Stomach (tissue), 8 donors: ENCODE measurements at regions not wholly inside any gene's neighbourhood (a gene's known extent, or its start where the extent isn't known, plus 50 kb on each side); places are given as distances from the start of the nearest gene placed in this dataset.

Experiments used
- DNase-seq, 2 donors: peaks; one replicate each; pipeline versions ENCODE4 v3.0.0 to v3.0.0-alpha.2; 2013 to 2019
- H3K27ac ChIP-seq, 5 donors: fragments of 200-600 bp in 4 of 5; sonication (generic) in 4 of 5; one replicate each; pipeline ENCODE4 v1.5.1; 2013 to 2019; ENCODE audit warnings: mild to moderate bottlenecking in 1 of 5, moderate library complexity in 1 of 5
- H3K27me3 ChIP-seq, 3 donors: fragments of 200-600 bp; sonication (generic); one replicate each; pipeline ENCODE4 v1.5.1; 2017 to 2019; ENCODE audit warnings: mixed run types in 1 of 3
- H3K36me3 ChIP-seq, 4 donors: fragments of 200-600 bp; sonication (generic); 1 replicate in 3 of 4; 2 replicates in 1 of 4; pipeline ENCODE4 v1.5.1; 2016 to 2019
- H3K4me1 ChIP-seq, 4 donors: fragments of 200-600 bp; sonication (generic); one replicate each; pipeline ENCODE4 v1.5.1; 2016 to 2019
- H3K4me3 ChIP-seq, 4 donors: fragments of 200-600 bp; sonication (generic) in 3 of 4; one replicate each; pipeline ENCODE4 v1.5.1; 2016 to 2019; ENCODE audit warnings: mild to moderate bottlenecking in 1 of 4
- H3K9me3 ChIP-seq, 4 donors: fragments of 200-600 bp; sonication (generic); one replicate each; pipeline ENCODE4 v1.5.1; 2016 to 2019
- CTCF ChIP-seq, 7 experiments: fragments of 450-650 bp in 4 of 7; fragments of 200-600 bp in 3 of 7; sonication (generic) in 3 of 7; IDR thresholded peaks; one replicate each; pipeline ENCODE4 v1.5.1; 2016 to 2019; ENCODE audit warnings: antibody characterized with exemption in 7 of 7, control low read depth in 2 of 7, mild to moderate bottlenecking in 1 of 7
- EP300 ChIP-seq: sonication (generic); formaldehyde crosslinking; IDR thresholded peaks from one replicate; pipeline ENCODE4 v1.6.1; 2017; ENCODE audit warnings: antibody characterized with exemption
- POLR2A ChIP-seq, 4 donors: fragments of 450-650 bp; IDR thresholded peaks; one replicate each; pipeline ENCODE4 v1.6.1; 2016; ENCODE audit warnings: antibody characterized with exemption in 4 of 4, control low read depth in 2 of 4, mild to moderate bottlenecking in 1 of 4, moderate library complexity in 1 of 4
- POLR2AphosphoS5 ChIP-seq, 3 donors: sonication (generic); formaldehyde crosslinking; IDR thresholded peaks; one replicate each; pipeline ENCODE4 v1.6.1; 2016; ENCODE audit warnings: antibody characterized with exemption in 3 of 3
- WGBS, 5 donors: extraction: QIAGEN DNeasy Blood & Tissue Kit in 3 of 5; methylation state at CpG; one replicate each; pipeline versions ENCODE4 v1.1.5 to v1.1.7; 2013 to 2018; 5-methylcytosine and 5-hydroxymethylcytosine counted together
- intact Hi-C: fragments of 100-400 bp; cut with DNase I; formaldehyde crosslinking; loops from one replicate; pipeline ENCODE4 v1.15.1; 2023; ENCODE audit warnings: low total_unique reads
- donor health status: healthy with polysubstance abuse.
- donor health status: Bipolar disorder and iron deficiency.
- donor health status: healthy.

GRCh38 chr16:6949240-6949639 is 383.4 kb upstream of the RBFOX1 start:
- Histone ChIP-seq H3K36me3 (no peaks in the 10 kb centered on the region), H3K27ac (no peak overlapping the region), H3K9me3 (peaks cover 0 to 20% (median 3%) of the 10 kb centered on the region in 4 donors), H3K27me3 (no peaks in the 10 kb centered on the region), H3K4me1 (no peaks in the 10 kb centered on the region), H3K4me3 (no peak overlapping the region)
- DNase-seq: no peak
- TF ChIP-seq POLR2AphosphoS5 (IDR thresholded peaks at IDR 0.05): no peak
- no peak for TF ChIP-seq POLR2A (IDR thresholded peaks at IDR 0.05)
- TF ChIP-seq CTCF (IDR thresholded peaks at IDR 0.05): no peak
- no peak for TF ChIP-seq EP300
- intact Hi-C loops: no loop called here
- 71 to 89% (median 81%) methylated on average over 4 to 5 of the region's 5 CpGs for WGBS, 5 donors

- H3K4me1 ChIP-seq: no peaks in the 10 kb centered on the region
- H3K9me3 ChIP-seq: peaks cover 0 to 21% (median 5%) of the 10 kb centered on the region in 4 donors
- 66 to 84% (median 78%) methylated on average over 6 of the region's 6 CpGs for WGBS, 5 donors
- H3K4me3 ChIP-seq: no peak overlapping the region
- TF ChIP-seq POLR2A (IDR thresholded peaks at IDR 0.05) (no peak), POLR2AphosphoS5 (IDR thresholded peaks at IDR 0.05) (no peak), CTCF (IDR thresholded peaks at IDR 0.05) (no peak), EP300 (no peak)
- intact Hi-C loops: no loop called here
- no peaks in the 10 kb centered on the region for H3K27me3 ChIP-seq
- no peak for DNase-seq
- no peaks in the 10 kb centered on the region for H3K36me3 ChIP-seq
- no peak overlapping the region for H3K27ac ChIP-seq
Observed at GRCh38 chr16:6947291-6947690, 385.4 kb upstream of the RBFOX1 start.

- 42 to 57% (median 52%) methylated on average over 1 of the region's 1 CpG for WGBS, 5 donors
- H3K27ac ChIP-seq: no peak overlapping the region
Observed at GRCh38 chr16:6946802-6947201, 385.8 kb upstream of the RBFOX1 start.

GRCh38 chr16:6946106-6946505 is 386.5 kb upstream of the RBFOX1 start:
- Histone ChIP-seq H3K36me3 (no peaks in the 10 kb centered on the region), H3K9me3 (peaks cover 0 to 21% (median 5%) of the 10 kb centered on the region in 4 donors), H3K4me1 (no peaks in the 10 kb centered on the region), H3K27ac (no peak overlapping the region), H3K4me3 (no peak overlapping the region), H3K27me3 (no peaks in the 10 kb centered on the region)
- intact Hi-C loops: no loop called here
- no peak for TF ChIP-seq POLR2A (IDR thresholded peaks at IDR 0.05)
- no peak for TF ChIP-seq EP300
- no peak for TF ChIP-seq POLR2AphosphoS5 (IDR thresholded peaks at IDR 0.05)
- TF ChIP-seq CTCF (IDR thresholded peaks at IDR 0.05): no peak
- 77 to 89% (median 86%) methylated on average over 1 of the region's 1 CpG for WGBS, 5 donors
- no peak for DNase-seq

More at GRCh38 chr16:6946802-6947201, 385.8 kb upstream of the RBFOX1 start:
- Histone ChIP-seq H3K36me3 (no peaks in the 10 kb centered on the region), H3K9me3 (peaks cover 0 to 21% (median 5%) of the 10 kb centered on the region in 4 donors), H3K4me1 (no peaks in the 10 kb centered on the region), H3K4me3 (no peak overlapping the region), H3K27me3 (no peaks in the 10 kb centered on the region)
- intact Hi-C loops: no loop called here
- DNase-seq: no peak
- no peak for TF ChIP-seq CTCF (IDR thresholded peaks at IDR 0.05)
- no peak for TF ChIP-seq EP300
- TF ChIP-seq POLR2AphosphoS5 (IDR thresholded peaks at IDR 0.05): no peak
- TF ChIP-seq POLR2A (IDR thresholded peaks at IDR 0.05): no peak
